Stimulated activated CD4-positive, alpha-beta T cell treated with anti-CD3 and anti-CD28 coated beads, Interleukin-2, amount 100 ng/mL, for 48 hours (primary cell): ENCODE measurements at regions not wholly inside any gene's neighbourhood (a gene's known extent, or its start where the extent isn't known, plus 50 kb on each side); places are given as distances from the start of the nearest gene placed in this dataset.
"Not testable (repeated sequence)": the region's sequence is repeated elsewhere in the genome, so short reads cannot be mapped to it uniquely, and the experiment has no call there.

Experiments
- DNase-seq, 2 donors: peaks; one replicate each; pipeline ENCODE4 v3.0.0-alpha.2; 2020

- no peak for DNase-seq
Measured at GRCh38 chr9:115759426-115759825, 394.2 kb upstream of the PAPPA start.

- DNase-seq, result no peak
Measured at GRCh38 chr9:115764645-115765044, 388.9 kb upstream of the PAPPA start.

- no peak for DNase-seq
Measured at GRCh38 chr9:115765060-115765459, 388.5 kb upstream of the PAPPA start.

GRCh38 chr9:115766370-115766955, 387.1 kb upstream of the PAPPA start:
- no peak for DNase-seq

GRCh38 chr9:115770521-115770920, 383.1 kb upstream of the PAPPA start:
- no peak for DNase-seq

- DNase-seq, result no peak
Measured at GRCh38 chr9:115775659-115776058, 377.9 kb upstream of the PAPPA start.

GRCh38 chr9:115777610-115778009, 376.0 kb upstream of the PAPPA start:
- no peak for DNase-seq

GRCh38 chr9:115781070-115781736, 372.4 kb upstream of the PAPPA start:
- DNase-seq, result no peak

- no peak for DNase-seq
Measured at GRCh38 chr9:115786321-115786720, 367.3 kb upstream of the PAPPA start.

GRCh38 chr9:115790520-115790919, 363.1 kb upstream of the PAPPA start:
- no peak for DNase-seq

- DNase-seq, result no peak
Measured at GRCh38 chr9:115794921-115795475, 358.6 kb upstream of the PAPPA start.

GRCh38 chr9:115799734-115800133, 353.9 kb upstream of the PAPPA start:
- no peak for DNase-seq

- no peak for DNase-seq
Measured at GRCh38 chr9:115804206-115804605, 349.4 kb upstream of the PAPPA start.

- DNase-seq, result no peak
Measured at GRCh38 chr9:115808108-115808507, 345.5 kb upstream of the PAPPA start.

GRCh38 chr9:115808695-115809094, 344.9 kb upstream of the PAPPA start:
- DNase-seq, result no peak

GRCh38 chr9:115810166-115810565, 343.4 kb upstream of the PAPPA start:
- no peak for DNase-seq

GRCh38 chr9:115814081-115814480, 339.5 kb upstream of the PAPPA start:
- DNase-seq, result no peak

GRCh38 chr9:115815786-115816185, 337.8 kb upstream of the PAPPA start:
- no peak for DNase-seq

GRCh38 chr9:115818651-115819050, 334.9 kb upstream of the PAPPA start:
- not testable (repeated sequence) for DNase-seq

GRCh38 chr9:115832031-115832430, 321.6 kb upstream of the PAPPA start:
- DNase-seq, result no peak

GRCh38 chr9:115837618-115838017, 316.0 kb upstream of the PAPPA start:
- DNase-seq, result no peak

- DNase-seq, result no peak
Measured at GRCh38 chr9:115838417-115838816, 315.2 kb upstream of the PAPPA start.

- DNase-seq, result not testable (repeated sequence)
Measured at GRCh38 chr9:115844433-115844832, 309.2 kb upstream of the PAPPA start.

GRCh38 chr9:115845648-115846312, 307.8 kb upstream of the PAPPA start:
- DNase-seq, result no peak
